HG02884 (cell line): ENCODE measurements at regions not wholly inside any gene's neighbourhood (a gene's known extent, or its start where the extent isn't known, plus 50 kb on each side); places are given as distances from the start of the nearest gene placed in this dataset.

Source experiments
- ATAC-seq: cut with Tn5 transposase; IDR thresholded peaks from one replicate; pipeline ENCODE4 v1.9.1; 2021; ENCODE audit warnings: mild to moderate bottlenecking, moderate library complexity; ENCODE audit not compliant: unreplicated experiment

DNA sequence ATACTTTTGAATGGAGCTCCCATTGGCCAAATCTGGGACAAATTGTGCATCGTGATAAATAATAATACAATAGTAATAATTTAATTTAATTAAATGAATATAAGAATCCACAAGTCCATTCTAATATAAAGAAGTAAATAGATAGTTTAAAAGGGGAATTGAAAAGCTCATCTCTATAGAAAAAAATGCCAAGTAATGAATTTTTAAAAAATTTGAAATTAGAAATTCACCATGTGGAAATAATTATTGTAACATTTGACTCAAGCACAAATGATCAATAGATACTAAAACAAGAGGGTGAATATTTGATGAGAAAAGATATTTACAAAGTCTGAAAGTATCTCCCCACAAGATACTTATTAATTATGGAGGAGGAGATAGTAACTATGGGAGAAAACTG lies 467.4 kb downstream of the CETN3 start:
- ATAC-seq, result no peak

DNA sequence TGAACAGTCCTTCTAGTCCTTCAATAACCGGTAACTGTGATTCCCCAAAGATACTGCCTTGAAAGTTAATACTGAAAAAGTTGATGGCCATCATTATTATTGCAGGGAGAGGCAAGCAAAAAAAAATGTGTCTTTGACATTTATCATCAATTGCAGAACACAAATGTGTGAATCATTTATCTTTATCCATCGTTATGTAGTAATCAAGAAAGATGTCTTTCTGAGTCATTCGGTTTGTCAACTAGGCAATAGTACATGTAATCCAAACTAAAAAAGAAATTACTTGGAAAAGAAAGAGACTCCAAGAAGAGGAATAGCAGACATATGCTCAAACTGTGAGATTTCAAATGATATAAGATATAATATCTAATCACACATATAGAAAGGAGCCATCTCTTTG lies 473.0 kb downstream of the CETN3 start:
- no peak for ATAC-seq

DNA sequence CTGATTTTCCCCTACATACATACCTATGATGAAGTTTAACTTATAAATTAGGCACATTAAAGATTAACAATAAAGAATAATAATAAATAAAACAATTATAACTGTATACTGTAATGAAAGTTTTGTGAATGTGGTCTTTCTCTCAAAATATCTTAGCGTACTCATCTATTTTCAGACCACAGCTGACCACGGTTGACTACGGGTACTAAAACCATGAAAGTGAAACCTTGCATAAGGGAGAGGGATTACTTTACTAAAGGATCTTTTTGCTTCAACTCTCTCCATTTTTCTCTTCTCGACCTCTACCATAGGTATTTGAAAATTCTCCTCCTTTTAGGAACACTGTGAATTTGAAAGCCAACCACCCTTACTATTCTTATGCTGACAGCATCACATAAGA lies 475.5 kb downstream of the CETN3 start:
- ATAC-seq, result peak; percentile 50

DNA sequence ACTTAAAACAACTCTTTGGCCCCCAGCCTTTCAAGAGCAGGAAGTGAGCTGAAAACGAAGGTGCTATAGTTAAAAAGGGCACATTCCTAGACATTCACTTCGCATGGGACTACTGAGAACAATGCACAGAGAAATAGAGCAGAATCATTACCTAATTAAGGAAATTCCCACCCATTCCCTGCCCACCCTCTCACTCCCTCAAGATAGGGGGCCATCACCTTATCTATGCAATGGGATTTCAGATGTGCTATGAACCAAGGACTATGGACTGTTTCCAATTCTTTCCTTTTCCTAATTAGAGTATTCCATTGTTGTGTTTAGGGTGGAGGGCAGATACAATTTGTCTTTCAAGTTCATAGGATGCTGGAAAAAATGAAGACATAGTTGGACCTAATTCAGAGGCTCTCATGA lies 476.8 kb downstream of the CETN3 start:
- no peak for ATAC-seq

DNA sequence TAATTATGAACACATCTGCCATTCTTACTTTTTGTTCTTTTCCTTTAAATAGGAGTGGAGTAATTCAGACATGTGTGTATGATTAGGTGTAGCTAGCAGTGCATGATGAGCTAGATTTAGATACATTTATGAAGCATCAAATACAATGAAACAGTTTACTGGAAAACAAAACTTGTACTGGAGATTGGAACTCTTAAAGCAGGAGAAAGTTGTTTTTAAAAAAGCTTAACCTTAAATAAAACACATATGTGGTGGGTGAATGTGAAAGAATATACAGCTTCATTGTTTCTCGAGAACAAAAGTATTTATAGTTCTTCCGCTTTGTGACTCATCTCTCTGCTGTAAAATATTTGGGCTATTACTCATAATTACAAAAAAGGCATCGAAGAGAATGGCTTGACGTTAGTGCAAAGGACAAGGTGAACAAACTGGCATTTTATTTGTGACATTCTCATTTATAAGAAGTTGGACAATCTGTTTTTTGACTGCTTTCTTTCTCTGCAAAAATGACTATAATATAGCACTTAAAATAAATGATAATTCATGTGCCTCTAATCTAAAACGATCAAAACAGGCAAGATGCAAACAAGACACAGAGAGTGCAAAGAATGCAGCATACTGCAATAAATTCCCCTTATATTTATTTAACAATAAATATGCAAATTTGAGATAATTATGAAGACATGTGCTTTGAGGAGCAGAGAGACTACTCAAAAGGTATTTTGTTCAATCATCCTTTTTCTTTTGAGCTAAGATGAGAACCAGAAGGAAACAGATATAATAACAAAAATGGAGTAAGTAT lies 478.8 kb downstream of the CETN3 start:
- ATAC-seq, result peak; percentile 77

DNA sequence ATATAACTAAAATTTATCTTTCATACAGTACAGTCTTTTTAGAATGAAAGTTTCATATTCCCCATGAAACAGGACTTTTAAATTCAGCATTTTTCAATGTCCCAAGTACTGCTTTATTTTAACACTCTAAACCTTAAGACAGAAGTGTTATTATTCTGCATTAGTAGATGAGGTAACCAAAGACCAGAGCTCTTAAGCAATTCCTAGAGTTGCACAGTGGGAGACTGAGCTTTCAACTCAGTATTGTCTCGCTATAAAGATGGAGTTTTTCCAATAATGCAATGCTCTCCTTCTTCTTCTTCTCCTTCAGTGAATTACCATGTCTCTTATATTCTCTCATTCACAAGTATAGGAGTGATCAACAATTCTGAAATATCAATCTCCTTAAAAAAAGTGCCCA lies 479.7 kb downstream of the CETN3 start:
- no peak for ATAC-seq

DNA sequence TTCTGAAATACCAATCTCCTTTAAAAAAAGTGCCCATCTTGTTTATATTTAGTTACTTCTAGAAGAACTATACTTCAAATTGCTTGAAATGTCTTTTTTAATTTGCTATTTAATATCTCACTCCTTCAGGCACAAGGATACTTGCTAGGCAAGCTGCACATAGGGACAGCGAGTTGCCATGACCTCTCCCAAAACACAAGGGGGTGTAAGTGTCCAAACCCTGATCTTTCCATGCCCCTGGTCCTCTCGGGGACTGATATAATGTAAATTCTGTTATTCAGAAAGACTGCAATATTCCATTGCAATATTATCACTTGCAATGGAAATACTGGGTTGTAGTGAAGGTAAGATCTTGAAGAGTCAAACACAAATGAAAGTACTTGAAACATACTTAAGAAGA lies 480.4 kb downstream of the CETN3 start:
- no peak for ATAC-seq

DNA sequence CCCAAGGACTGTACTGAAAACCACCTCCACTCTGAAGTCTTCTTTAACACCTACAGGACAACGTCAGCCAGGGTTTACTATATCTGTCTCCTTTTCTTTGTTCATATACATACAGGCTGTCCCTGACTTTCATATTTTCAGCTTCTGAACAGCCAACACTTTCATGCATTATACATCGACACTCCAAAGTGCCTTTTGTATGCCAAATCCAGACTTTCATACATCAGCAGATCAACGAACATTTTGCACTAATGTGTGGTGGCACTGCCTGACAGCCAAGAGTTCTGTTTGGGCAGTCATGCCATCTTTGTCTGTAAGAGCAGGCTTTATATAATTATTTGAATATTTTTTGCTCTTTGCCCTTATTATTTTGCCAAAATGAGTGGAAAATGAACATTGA lies 487.4 kb downstream of the CETN3 start:
- ATAC-seq, result no peak

DNA sequence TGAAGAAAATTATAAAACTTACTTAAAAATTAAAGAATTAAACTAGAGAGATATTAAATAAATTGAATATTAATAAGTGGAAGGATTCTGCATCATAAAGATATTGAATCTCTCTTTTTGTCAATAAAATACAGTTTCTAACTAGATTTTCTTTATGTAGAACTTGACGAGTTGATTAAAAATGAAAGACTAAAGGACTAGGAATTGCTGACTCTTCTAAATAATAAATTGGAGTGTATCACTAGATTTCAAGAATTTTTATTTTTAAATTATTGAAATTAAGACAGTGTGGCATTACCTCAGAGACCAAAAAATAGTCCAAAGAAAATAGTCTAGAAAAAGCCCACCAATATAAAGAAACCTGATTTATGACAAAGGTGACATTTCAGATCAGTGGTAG lies 492.4 kb downstream of the CETN3 start:
- ATAC-seq, result no peak

DNA sequence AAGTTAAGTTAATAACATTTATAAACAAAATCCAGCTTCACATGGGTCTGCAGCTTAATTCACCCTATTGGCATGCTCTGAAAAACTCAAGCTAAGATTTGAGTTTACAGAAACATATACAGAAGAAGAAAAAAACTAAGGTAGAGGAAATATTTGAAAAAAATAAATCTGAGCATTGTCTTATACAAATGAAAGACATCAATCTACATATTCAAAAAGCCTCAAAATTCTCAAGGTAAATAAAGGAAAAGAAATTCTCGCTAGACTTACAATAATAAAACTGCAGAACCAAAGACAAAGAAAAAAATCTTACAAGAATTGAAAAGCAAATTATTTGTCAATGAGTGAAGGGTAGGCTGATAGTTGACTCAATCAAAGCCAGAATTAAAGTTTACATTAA lies 493.4 kb downstream of the CETN3 start:
- ATAC-seq, result no peak

DNA sequence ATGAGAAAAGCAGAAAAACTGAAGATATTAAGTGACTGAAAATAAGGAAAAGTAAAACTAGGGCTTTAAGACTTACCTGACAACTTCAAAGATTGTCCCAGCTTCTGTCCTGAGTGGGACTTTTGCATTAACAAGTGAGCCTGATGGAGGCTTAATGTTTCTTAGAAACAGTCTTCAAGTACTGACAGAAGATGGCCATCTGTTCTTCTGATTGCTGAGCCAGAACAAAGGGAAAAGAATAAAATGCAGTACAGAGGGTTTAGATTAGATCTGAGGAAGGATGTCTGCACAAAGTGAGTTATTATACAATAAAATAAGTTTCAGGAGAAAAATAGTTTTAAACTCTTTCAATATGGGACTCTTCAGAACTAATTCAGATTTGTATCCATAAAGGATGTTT lies 500.7 kb downstream of the CETN3 start:
- ATAC-seq, result no peak

DNA sequence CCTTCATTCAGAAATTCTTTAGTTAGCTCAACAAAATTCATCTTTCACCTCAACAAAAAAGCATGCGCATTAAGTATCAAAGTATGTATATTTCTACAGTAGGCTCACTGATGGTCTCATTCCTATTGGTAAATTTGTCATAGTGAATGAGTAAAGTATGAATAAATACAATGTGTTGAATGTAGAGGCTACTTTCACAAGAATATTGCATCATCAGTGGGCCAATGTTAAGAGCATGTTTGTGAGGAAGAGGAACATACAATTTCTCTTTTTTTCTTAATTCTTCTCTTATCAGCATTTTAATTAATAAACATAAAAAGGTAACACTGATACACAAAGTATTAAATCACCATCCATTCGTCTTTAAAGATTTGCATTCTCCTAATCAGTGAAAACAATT lies 505.1 kb downstream of the CETN3 start:
- no peak for ATAC-seq

DNA sequence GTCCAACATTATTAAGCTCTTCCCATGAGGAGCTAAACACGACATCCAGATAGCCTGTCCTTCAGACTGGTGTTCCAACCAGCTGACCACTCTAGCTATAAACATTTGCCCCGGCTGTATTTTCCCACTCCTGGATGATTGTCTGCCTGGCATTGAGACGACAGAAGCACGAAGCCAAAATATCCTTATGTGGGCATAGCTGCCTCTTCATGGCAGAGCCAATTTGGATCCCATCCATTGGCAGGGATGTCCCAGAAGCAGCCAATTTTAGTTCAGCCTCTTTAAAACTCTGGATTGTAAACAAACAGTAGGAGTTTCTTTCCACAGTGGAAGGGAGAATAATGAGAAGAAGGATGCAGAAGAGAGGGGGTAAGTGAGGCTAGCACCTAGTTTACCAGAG lies 507.6 kb downstream of the CETN3 start:
- ATAC-seq, result no peak

DNA sequence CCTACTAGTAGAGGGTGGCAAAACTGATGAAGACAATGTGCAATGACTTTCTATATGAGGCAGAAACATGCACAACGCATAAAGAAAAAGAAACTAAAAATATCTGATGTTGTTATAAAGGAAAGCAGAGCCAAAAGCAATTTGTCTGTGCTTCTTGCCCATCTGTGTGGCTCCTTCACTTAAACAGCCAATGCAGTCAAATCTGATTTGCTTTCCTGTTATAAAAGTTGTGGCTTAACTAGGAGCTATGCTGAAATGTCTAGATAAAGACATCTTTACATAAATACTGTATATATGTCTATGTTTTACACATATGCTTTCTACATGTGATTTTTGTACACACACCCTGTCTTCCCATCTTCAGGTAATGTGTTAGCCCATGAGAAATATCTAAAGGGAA lies 508.2 kb downstream of the CETN3 start:
- no peak for ATAC-seq

DNA sequence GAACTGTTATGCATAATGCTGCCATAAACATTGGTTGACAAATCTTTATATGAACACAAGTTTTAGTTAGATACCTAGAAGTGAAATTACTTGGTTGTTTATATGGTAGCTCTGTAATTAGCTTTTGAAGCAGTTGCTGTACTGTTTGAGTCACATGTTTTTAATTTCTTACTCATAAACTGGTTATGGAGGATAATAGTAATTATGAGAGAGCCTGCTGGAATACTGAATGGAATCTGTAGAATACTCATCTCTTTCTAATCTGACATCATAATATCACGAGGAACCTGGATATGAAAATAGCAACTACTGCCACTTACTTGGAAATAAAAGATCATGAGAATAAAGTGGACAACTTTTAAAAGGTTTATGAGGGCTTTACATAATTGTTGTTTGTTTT lies 509.2 kb downstream of the CETN3 start:
- no peak for ATAC-seq

DNA sequence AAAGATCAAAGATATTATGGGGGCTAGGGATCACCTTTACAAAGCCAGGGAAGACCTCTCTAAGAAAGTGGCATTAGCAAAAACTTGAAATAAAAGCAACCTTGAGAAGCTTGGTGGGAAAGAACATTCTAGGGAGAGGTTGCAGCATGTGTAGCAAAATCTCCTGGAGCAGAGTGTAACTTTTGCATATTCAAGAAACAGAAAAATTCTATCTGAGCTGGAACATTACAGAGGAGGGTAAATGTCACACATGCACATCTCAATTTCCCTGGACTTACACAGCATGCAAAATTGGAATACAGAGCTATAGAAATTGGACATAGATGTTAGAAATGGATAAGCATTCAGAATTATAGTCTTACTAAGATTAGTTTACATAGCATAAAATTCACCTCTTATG lies 510.0 kb downstream of the CETN3 start:
- ATAC-seq, result no peak

DNA sequence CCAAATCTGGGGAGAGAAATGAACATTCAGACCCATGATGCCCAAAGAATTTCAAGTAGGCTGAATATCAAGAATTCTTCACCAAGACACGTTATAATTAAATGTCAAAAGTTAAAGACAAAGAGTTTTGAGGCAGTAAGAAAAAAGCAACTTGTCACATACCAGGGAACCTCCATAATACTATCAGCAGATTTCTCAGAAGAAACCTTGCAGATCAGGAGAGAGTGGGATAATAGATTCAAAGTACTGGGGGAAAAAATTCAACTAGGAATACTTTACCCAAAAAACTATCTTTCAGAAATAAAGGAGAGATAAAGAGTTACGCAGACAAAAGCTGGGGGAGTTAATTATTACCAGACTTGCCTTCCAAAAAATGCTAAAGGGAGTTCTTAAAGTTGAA lies 516.0 kb downstream of the CETN3 start:
- no peak for ATAC-seq

DNA sequence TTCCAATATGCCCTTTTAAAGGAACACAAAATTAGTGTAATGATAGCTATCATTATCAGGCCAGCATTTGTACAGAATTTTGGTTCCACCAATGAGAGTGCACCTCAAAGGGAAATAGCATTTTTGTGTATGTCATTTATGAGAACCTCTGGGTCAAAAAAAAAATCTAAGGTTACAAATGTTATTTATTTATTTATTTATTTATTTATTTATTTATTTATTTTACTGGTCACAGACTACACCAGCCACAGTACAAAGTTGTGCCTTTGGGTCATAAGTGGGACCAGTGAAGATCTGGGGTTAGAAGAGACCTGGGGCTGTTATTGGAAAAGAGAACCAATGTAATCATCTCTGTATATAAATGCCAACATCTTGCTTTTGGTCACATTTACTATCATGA lies 523.9 kb downstream of the CETN3 start:
- ATAC-seq, result no peak

DNA sequence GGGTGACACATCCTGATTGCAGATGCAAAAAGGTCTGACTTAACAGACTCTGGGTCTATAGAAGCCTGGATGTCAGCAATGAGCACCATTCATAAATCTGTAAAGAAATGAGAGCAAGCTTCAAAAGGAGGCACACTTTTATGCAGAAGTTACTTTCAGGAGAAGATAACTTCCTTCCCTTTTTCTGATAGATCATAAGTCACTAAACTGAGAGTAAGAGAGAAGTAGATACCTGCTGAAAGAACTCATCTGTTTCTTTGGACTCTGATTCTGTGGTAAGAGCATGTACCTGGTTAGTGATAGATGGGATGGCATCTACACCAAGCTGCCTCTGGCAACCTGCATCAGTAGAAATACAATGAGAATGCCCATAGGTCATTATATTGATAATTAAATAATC lies 525.6 kb downstream of the CETN3 start:
- no peak for ATAC-seq

DNA sequence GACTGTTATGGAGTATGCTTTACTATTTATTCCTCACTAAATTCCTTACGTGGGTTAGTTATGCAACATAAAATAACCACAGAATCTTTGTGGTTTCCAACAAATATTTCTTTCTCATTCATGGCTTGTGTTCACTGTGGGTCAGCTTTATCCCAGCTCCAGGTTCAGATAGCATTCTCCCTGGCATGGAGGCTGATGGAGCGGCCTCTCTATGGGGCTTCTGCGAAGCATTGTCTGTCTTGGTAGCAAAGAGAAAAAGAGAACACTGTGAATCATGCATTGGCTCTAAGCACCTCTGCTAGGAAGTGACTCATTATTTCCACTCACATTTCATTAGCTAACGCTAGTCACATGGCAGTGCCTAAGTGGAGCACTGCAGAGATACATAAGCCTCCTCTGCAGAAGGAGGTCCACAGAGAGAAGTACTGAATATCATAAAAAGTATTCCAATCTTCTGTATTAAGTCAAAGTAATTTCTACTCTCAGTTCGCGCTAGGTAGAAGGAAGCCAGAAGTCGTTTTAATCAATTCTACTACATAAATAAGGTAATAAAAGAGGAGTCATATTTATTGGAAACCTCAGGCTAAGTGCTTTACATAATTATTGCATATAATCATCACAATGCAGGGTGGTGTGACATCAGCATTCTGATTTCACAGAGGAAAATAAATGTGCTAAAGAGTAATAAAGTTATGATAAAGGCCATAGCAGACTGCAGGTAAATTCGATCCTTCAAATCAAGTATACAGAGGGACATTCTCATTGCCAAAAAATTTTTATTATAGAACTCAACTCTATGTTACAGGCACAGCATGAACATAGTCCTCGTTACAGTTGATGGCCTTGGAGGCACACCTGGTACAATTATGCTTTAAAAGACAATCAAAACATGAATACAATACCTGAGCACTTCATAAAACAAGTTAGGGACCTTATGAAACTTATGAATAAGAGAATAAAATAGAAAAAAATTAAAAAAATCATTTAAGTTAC lies 531.1 kb downstream of the CETN3 start:
- no peak for ATAC-seq

DNA sequence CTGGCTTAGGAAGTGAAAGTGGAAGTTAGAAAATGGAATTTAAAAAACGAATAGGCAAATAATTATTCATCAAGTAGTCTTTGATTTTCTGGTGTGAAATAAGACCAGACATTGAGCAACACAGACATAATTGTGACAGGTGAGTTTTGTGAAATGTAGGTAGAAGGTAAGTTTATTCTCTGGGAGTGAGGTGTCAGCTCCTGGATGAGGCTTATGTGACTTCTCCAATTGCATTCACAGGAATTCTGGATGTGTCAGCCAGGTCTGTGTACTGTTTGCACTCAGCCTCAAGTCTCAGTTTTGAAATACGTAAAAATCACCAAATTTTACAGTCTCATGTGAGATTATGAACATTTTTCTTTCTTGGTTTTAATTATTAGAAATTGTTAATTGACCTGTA lies 537.6 kb downstream of the CETN3 start:
- no peak for ATAC-seq

DNA sequence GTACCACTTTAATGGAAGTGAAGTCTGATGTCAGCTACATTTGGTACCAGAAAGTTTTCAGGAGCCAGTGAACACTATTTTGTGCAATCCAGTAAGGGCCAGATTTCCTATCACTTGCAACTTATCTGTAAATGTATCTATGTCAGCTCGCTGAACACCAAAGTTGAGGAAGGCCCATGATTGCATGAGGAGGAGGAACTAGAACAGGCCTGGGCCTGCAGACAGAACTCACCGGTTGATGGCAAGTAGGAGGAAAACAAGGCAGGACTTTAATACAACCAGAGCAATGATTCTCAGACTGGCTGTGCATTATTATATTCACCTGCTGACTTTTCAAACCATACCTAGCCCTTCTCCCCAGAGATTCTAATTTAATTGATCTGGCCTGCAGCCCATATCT lies 540.2 kb downstream of the CETN3 start:
- ATAC-seq, result no peak
